Right ventricle myocardium superior (tissue), 1 donor: ENCODE measurements at regions not wholly inside any gene's neighbourhood (a gene's known extent, or its start where the extent isn't known, plus 50 kb on each side); places are given as distances from the start of the nearest gene placed in this dataset.

Experiments
- ATAC-seq: fragments of 200-7000 bp; cut with Tn5 transposase; one replicate; pipeline ENCODE4 v1.9.1; 2020; ENCODE audit warnings: mild to moderate bottlenecking; ENCODE audit not compliant: poor library complexity
- DNase-seq: peaks from one replicate; pipeline ENCODE4 v3.0.0-alpha.2; 2020
- intact Hi-C: fragments of 100-400 bp; cut with DNase I; formaldehyde crosslinking; loops from one replicate; pipeline ENCODE4 v1.11.2; 2022
- donor health status: DM: no; HTN: yes; CAD: no; lungs with severe emphysema.

- intact Hi-C loops = no loop called here
- ATAC-seq (no peak), DNase-seq (no peak)
These were observed 58.3 kb upstream of the SLCO3A1 start for GRCh38 chr15:91795235-91795634.

- DNase-seq (no peak), ATAC-seq (peak; percentile 97)
- intact Hi-C loops = no loop called here
These were observed 51.5 kb upstream of the SLCO3A1 start for GRCh38 chr15:91801836-91802534.

- intact Hi-C loops = no loop called here
- DNase-seq (no peak), ATAC-seq (no peak)
These were observed 50.2 kb upstream of the SLCO3A1 start for GRCh38 chr15:91803260-91803659.
